Left ventricle myocardium inferior (tissue), 1 donor: ENCODE measurements at regions not wholly inside any gene's neighbourhood (a gene's known extent, or its start where the extent isn't known, plus 50 kb on each side); places are given as distances from the start of the nearest gene placed in this dataset.

ENCODE experiments used
- DNase-seq: peaks from one replicate; pipeline ENCODE4 v3.0.0-alpha.2; 2020
- H3K27ac ChIP-seq: fragments of 200-600 bp; replicated peaks from 2 replicates; pipeline ENCODE4 v1.8.0; 2021
- H3K27me3 ChIP-seq: fragments of 200-600 bp; 2 replicates; pipeline ENCODE4 v1.8.0; 2021; ENCODE audit warnings: low read depth
- H3K36me3 ChIP-seq: fragments of 200-600 bp; 2 replicates; pipeline ENCODE4 v1.8.0; 2021
- H3K4me1 ChIP-seq: fragments of 200-600 bp; 2 replicates; pipeline ENCODE4 v1.8.0; 2021
- H3K4me3 ChIP-seq: fragments of 200-600 bp; 2 replicates; pipeline ENCODE4 v1.8.0; 2021; ENCODE audit warnings: mild to moderate bottlenecking, moderate library complexity
- H3K9me3 ChIP-seq: fragments of 200-600 bp; replicated peaks from 2 replicates; pipeline ENCODE4 v1.8.0; 2021
- CTCF ChIP-seq: fragments of 200-600 bp; IDR thresholded peaks from 2 replicates; pipeline ENCODE4 v1.8.0; 2021; ENCODE audit warnings: antibody characterized with exemption, mild to moderate bottlenecking, borderline replicate concordance
- intact Hi-C: fragments of 100-400 bp; cut with micrococcal nuclease; formaldehyde crosslinking; loops from one replicate; pipeline ENCODE4 v1.11.0; 2022
- donor health status: DM: no; HTN: yes; CAD: no; lungs with severe emphysema.

- TF ChIP-seq CTCF: no peak
- Histone ChIP-seq H3K9me3 (peaks cover 15% of the 10 kb centered on the region), H3K27me3 (no peaks in the 10 kb centered on the region), H3K27ac (no peak overlapping the region), H3K4me3 (no peak overlapping the region), H3K4me1 (peaks cover 8% of the 10 kb centered on the region), H3K36me3 (no peaks in the 10 kb centered on the region)
- intact Hi-C loops: no loop called here
- no peak for DNase-seq
Observed at GRCh38 chr10:21406595-21407193, 118.8 kb downstream of the SKIDA1 start.

GRCh38 chr10:21405981-21406380, 119.5 kb downstream of the SKIDA1 start:
- DNase-seq: no peak
- no peak for TF ChIP-seq CTCF
- no peaks in the 10 kb centered on the region for H3K36me3 ChIP-seq
- intact Hi-C loops: no loop called here
- no peak overlapping the region for H3K4me3 ChIP-seq
- H3K27me3 ChIP-seq: no peaks in the 10 kb centered on the region
- H3K27ac ChIP-seq: no peak overlapping the region
- H3K9me3 ChIP-seq: peaks cover 15% of the 10 kb centered on the region
- peaks cover 8% of the 10 kb centered on the region for H3K4me1 ChIP-seq

- intact Hi-C loops: no loop called here
- H3K4me1 ChIP-seq: peaks cover 8% of the 10 kb centered on the region
- H3K27me3 ChIP-seq: no peaks in the 10 kb centered on the region
- no peak overlapping the region for H3K27ac ChIP-seq
- no peak for DNase-seq
- peaks cover 15% of the 10 kb centered on the region for H3K9me3 ChIP-seq
- H3K36me3 ChIP-seq: no peaks in the 10 kb centered on the region
- TF ChIP-seq CTCF: no peak
- H3K4me3 ChIP-seq: no peak overlapping the region
Observed at GRCh38 chr10:21403256-21404015, 122.0 kb downstream of the SKIDA1 start.

- no peak for TF ChIP-seq CTCF
- no peak overlapping the region for H3K27ac ChIP-seq
- DNase-seq: no peak
- no peaks in the 10 kb centered on the region for H3K27me3 ChIP-seq
- H3K4me3 ChIP-seq: no peak overlapping the region
- no peaks in the 10 kb centered on the region for H3K36me3 ChIP-seq
- H3K9me3 ChIP-seq: peaks cover 15% of the 10 kb centered on the region
- peaks cover 8% of the 10 kb centered on the region for H3K4me1 ChIP-seq
- intact Hi-C loops: no loop called here
Observed at GRCh38 chr10:21402606-21403083, 122.8 kb downstream of the SKIDA1 start.

- intact Hi-C loops: no loop called here
- no peak for DNase-seq
- Histone ChIP-seq H3K27me3 (no peaks in the 10 kb centered on the region), H3K36me3 (no peaks in the 10 kb centered on the region), H3K4me3 (no peak overlapping the region), H3K9me3 (peaks cover 11% of the 10 kb centered on the region), H3K4me1 (peaks cover 8% of the 10 kb centered on the region), H3K27ac (no peak overlapping the region)
- TF ChIP-seq CTCF: no peak
Observed at GRCh38 chr10:21401196-21401595, 124.3 kb downstream of the SKIDA1 start.
